HEK293 (cell line): ENCODE measurements at regions not wholly inside any gene's neighbourhood (a gene's known extent, or its start where the extent isn't known, plus 50 kb on each side); places are given as distances from the start of the nearest gene placed in this dataset.

ENCODE experiments used
- CTCF ChIA-PET: fragments of 350-600 bp; formaldehyde crosslinking; extraction: SDS; loops from one replicate; lab custom pipeline; 2021; ENCODE audit warnings: antibody characterized with exemption; lab: Yijun Ruan, JAX
- POLR2A ChIA-PET: fragments of 300-600 bp; formaldehyde crosslinking; extraction: SDS; loops from one replicate; lab custom pipeline; 2020; ENCODE audit warnings: antibody characterized with exemption, inconsistent platforms; lab: Yijun Ruan, JAX
- H3K27ac ChIP-seq: fragments of 200-500 bp; sonication (Bioruptor generic); 2 replicates; pipeline ENCODE4 v1.5.1; 2014; ENCODE audit warnings: low read depth, low read length, control low read depth, inconsistent platforms; ENCODE audit errors: extremely low read depth
- H3K36me3 ChIP-seq, 2 experiments: fragments of 200-500 bp in 1 of 2; sonication (Bioruptor generic) in 1 of 2; 1 replicate in 1 of 2; 2 replicates in 1 of 2; pipeline ENCODE4 v1.5.1; 2014 to 2017; ENCODE audit warnings: inconsistent platforms in 2 of 2, low read length in 2 of 2; ENCODE audit not compliant: control insufficient read depth in 2 of 2, insufficient read depth in 1 of 2
- H3K4me1 ChIP-seq: fragments of 200-500 bp; sonication (Bioruptor generic); 2 replicates; pipeline ENCODE4 v1.5.1; 2014; ENCODE audit warnings: mild to moderate bottlenecking, low read length, inconsistent platforms; ENCODE audit not compliant: control insufficient read depth, insufficient read depth
- H3K4me3 ChIP-seq: 2 replicates; pipeline ENCODE4 v1.5.1; 2011; ENCODE audit warnings: low read depth, mild to moderate bottlenecking, control low read depth, low read length, moderate library complexity
- H3K9me3 ChIP-seq: fragments of 200-500 bp; sonication (Bioruptor generic); 2 replicates; pipeline ENCODE4 v1.5.1; 2014; ENCODE audit warnings: low read depth, low read length, inconsistent platforms; ENCODE audit not compliant: control insufficient read depth, insufficient read depth
- EGR2 ChIP-seq: fragments of 450-650 bp; formaldehyde crosslinking; IDR thresholded peaks from 2 replicates; pipeline ENCODE4 v1.5.1; 2016; ENCODE audit warnings: low read depth, missing biosample characterization, missing genetic modification characterization
- GFI1B ChIP-seq: fragments of 450-650 bp; formaldehyde crosslinking; IDR thresholded peaks from 2 replicates; pipeline ENCODE4 v1.5.1; 2016; ENCODE audit warnings: missing biosample characterization, missing genetic modification characterization
- ZBTB48 ChIP-seq: fragments of 450-650 bp; formaldehyde crosslinking; IDR thresholded peaks from 2 replicates; pipeline ENCODE4 v1.5.1; 2016; ENCODE audit warnings: missing biosample characterization, missing genetic modification characterization
- ZNF140 ChIP-seq: fragments of 450-650 bp; formaldehyde crosslinking; IDR thresholded peaks from 2 replicates; pipeline ENCODE4 v1.5.1; 2016; ENCODE audit warnings: missing biosample characterization, missing genetic modification characterization
- ZNF146 ChIP-seq: fragments of 450-650 bp; formaldehyde crosslinking; IDR thresholded peaks from 2 replicates; pipeline ENCODE4 v1.5.1; 2016; ENCODE audit warnings: missing biosample characterization, missing genetic modification characterization
- ZNF2 ChIP-seq: fragments of 450-650 bp; formaldehyde crosslinking; IDR thresholded peaks from 2 replicates; pipeline ENCODE4 v1.5.1; 2016; ENCODE audit warnings: missing biosample characterization, missing genetic modification characterization
- ZNF324 ChIP-seq: fragments of 450-650 bp; formaldehyde crosslinking; IDR thresholded peaks from 2 replicates; pipeline ENCODE4 v1.5.1; 2016; ENCODE audit warnings: missing biosample characterization, missing genetic modification characterization
- ZNF501 ChIP-seq: fragments of 450-650 bp; formaldehyde crosslinking; IDR thresholded peaks from 2 replicates; pipeline ENCODE4 v1.5.1; 2016; ENCODE audit warnings: missing biosample characterization, missing genetic modification characterization
- ZNF555 ChIP-seq: fragments of 450-650 bp; formaldehyde crosslinking; conservative IDR thresholded peaks from 2 replicates; pipeline ENCODE4 v1.5.1; 2017; ENCODE audit warnings: missing biosample characterization, mild to moderate bottlenecking, missing genetic modification characterization, inconsistent platforms
- ZNF571 ChIP-seq: fragments of 450-650 bp; formaldehyde crosslinking; IDR thresholded peaks from 2 replicates; pipeline ENCODE4 v1.5.0; 2017; ENCODE audit warnings: missing biosample characterization, missing genetic modification characterization
- ZNF629 ChIP-seq: fragments of 450-650 bp; formaldehyde crosslinking; IDR thresholded peaks from 2 replicates; pipeline ENCODE4 v1.5.1; 2017; ENCODE audit warnings: missing biosample characterization, missing genetic modification characterization
- ZNF76 ChIP-seq: fragments of 450-650 bp; formaldehyde crosslinking; IDR thresholded peaks from 2 replicates; pipeline ENCODE4; 2016; ENCODE audit warnings: low read depth, missing biosample characterization, missing genetic modification characterization, borderline replicate concordance
- ZNF776 ChIP-seq: fragments of 450-650 bp; formaldehyde crosslinking; IDR thresholded peaks from 2 replicates; pipeline ENCODE4 v1.5.0; 2017; ENCODE audit warnings: missing biosample characterization, missing genetic modification characterization, borderline replicate concordance
- ZNF792 ChIP-seq: fragments of 450-650 bp; formaldehyde crosslinking; IDR thresholded peaks from 2 replicates; pipeline ENCODE4 v1.5.1; 2016; ENCODE audit warnings: missing biosample characterization, missing genetic modification characterization
- ZXDB ChIP-seq: fragments of 450-650 bp; formaldehyde crosslinking; IDR thresholded peaks from 2 replicates; pipeline ENCODE4 v1.5.1; 2016; ENCODE audit warnings: missing biosample characterization, missing genetic modification characterization
- TF ChIP-seq, protein P1 (sequence below): fragments of 450-650 bp; formaldehyde crosslinking; IDR thresholded peaks from 2 replicates; pipeline ENCODE4 v1.5.1; 2016; ENCODE audit warnings: missing biosample characterization, missing genetic modification characterization, borderline replicate concordance
- TF ChIP-seq, protein P2 (sequence below): fragments of 450-650 bp; formaldehyde crosslinking; IDR thresholded peaks from 2 replicates; pipeline ENCODE4 v1.5.1; 2016; ENCODE audit warnings: missing biosample characterization, missing genetic modification characterization

DNA sequence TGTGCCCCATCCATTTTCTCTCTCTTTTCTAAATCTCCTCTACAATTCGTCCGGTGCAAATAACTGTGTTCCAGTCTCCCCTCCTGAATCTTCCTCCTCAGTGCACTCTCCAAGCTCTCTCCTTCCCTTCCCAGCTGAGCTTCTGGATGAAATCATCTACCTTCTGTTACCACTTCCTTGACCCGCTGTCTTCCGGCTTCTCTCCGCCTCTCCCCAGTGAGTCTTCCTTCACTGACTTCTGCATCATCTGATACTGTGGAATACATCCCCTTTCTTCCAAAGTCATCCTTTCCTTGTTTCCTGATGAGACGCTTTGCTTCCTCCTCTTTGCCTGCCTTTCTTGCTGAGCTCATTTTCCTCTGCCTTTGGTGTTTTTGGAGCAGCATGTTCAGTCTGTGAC lies 96.9 kb downstream of the MAB21L3 start (continued):
- TF ChIP-seq, protein P1, sequence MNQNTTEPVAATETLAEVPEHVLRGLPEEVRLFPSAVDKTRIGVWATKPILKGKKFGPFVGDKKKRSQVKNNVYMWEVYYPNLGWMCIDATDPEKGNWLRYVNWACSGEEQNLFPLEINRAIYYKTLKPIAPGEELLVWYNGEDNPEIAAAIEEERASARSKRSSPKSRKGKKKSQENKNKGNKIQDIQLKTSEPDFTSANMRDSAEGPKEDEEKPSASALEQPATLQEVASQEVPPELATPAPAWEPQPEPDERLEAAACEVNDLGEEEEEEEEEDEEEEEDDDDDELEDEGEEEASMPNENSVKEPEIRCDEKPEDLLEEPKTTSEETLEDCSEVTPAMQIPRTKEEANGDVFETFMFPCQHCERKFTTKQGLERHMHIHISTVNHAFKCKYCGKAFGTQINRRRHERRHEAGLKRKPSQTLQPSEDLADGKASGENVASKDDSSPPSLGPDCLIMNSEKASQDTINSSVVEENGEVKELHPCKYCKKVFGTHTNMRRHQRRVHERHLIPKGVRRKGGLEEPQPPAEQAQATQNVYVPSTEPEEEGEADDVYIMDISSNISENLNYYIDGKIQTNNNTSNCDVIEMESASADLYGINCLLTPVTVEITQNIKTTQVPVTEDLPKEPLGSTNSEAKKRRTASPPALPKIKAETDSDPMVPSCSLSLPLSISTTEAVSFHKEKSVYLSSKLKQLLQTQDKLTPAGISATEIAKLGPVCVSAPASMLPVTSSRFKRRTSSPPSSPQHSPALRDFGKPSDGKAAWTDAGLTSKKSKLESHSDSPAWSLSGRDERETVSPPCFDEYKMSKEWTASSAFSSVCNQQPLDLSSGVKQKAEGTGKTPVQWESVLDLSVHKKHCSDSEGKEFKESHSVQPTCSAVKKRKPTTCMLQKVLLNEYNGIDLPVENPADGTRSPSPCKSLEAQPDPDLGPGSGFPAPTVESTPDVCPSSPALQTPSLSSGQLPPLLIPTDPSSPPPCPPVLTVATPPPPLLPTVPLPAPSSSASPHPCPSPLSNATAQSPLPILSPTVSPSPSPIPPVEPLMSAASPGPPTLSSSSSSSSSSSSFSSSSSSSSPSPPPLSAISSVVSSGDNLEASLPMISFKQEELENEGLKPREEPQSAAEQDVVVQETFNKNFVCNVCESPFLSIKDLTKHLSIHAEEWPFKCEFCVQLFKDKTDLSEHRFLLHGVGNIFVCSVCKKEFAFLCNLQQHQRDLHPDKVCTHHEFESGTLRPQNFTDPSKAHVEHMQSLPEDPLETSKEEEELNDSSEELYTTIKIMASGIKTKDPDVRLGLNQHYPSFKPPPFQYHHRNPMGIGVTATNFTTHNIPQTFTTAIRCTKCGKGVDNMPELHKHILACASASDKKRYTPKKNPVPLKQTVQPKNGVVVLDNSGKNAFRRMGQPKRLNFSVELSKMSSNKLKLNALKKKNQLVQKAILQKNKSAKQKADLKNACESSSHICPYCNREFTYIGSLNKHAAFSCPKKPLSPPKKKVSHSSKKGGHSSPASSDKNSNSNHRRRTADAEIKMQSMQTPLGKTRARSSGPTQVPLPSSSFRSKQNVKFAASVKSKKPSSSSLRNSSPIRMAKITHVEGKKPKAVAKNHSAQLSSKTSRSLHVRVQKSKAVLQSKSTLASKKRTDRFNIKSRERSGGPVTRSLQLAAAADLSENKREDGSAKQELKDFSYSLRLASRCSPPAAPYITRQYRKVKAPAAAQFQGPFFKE (tag by site-specific recombination), result no peak
- TF ChIP-seq ZBTB48 (tag by site-specific recombination) (no peak), ZNF140 (tag by site-specific recombination) (no peak), GFI1B (tag by site-specific recombination) (no peak), ZNF324 (tag by site-specific recombination) (no peak), ZXDB (tag by site-specific recombination) (no peak), ZNF76 (tag by site-specific recombination) (no peak), ZNF2 (no peak), ZNF792 (tag by site-specific recombination) (no peak), ZNF501 (no peak), ZNF571 (tag by site-specific recombination) (no peak), ZNF629 (tag by site-specific recombination) (no peak), ZNF776 (tag by site-specific recombination) (no peak)

DNA sequence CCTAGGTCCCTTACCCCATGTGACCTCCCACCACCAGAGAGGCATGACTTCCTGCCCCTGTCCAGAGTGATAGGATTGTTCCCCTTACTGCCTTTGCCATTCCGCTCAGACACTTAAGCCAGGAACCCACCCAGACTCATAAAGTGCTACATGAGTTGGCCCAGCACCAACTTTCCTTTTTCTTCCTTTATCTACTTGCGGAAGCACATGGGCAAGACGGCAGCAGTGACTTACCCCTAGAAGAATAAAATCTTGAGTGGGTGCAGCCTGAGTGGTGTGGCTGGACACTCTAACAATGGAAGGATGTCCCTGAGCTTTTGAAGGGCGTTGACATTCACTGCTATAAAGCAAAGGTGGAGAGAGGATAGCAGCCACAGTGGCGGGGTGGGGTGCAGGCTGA lies 100.1 kb downstream of the MAB21L3 start:
- H3K4me1 ChIP-seq, result no peaks in the 10 kb centered on the region
- ChIA-PET POLR2A (no interaction called here), CTCF (no interaction called here)
- TF ChIP-seq ZNF555 (no peak), EGR2 (tag by site-specific recombination) (no peak), ZNF140 (tag by site-specific recombination) (peak; percentile 58; the same call in 1 of the 2 replicates), ZNF146 (tag by site-specific recombination) (no peak)
- TF ChIP-seq, protein P2, sequence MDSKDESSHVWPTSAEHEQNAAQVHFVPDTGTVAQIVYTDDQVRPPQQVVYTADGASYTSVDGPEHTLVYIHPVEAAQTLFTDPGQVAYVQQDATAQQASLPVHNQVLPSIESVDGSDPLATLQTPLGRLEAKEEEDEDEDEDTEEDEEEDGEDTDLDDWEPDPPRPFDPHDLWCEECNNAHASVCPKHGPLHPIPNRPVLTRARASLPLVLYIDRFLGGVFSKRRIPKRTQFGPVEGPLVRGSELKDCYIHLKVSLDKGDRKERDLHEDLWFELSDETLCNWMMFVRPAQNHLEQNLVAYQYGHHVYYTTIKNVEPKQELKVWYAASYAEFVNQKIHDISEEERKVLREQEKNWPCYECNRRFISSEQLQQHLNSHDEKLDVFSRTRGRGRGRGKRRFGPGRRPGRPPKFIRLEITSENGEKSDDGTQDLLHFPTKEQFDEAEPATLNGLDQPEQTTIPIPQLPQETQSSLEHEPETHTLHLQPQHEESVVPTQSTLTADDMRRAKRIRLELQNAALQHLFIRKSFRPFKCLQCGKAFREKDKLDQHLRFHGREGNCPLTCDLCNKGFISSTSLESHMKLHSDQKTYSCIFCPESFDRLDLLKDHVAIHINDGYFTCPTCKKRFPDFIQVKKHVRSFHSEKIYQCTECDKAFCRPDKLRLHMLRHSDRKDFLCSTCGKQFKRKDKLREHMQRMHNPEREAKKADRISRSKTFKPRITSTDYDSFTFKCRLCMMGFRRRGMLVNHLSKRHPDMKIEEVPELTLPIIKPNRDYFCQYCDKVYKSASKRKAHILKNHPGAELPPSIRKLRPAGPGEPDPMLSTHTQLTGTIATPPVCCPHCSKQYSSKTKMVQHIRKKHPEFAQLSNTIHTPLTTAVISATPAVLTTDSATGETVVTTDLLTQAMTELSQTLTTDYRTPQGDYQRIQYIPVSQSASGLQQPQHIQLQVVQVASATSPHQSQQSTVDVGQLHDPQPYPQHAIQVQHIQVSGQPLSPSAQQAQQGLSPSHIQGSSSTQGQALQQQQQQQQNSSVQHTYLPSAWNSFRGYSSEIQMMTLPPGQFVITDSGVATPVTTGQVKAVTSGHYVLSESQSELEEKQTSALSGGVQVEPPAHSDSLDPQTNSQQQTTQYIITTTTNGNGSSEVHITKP (tag by site-specific recombination), result no peak
- no peaks in the 10 kb centered on the region for H3K9me3 ChIP-seq
- H3K27ac ChIP-seq, result no peak overlapping the region
- H3K36me3 ChIP-seq, result no peaks in the 10 kb centered on the region
- no peak overlapping the region for H3K4me3 ChIP-seq
